Right ventricle myocardium inferior (tissue), 1 donor: ENCODE measurements at regions not wholly inside any gene's neighbourhood (a gene's known extent, or its start where the extent isn't known, plus 50 kb on each side); places are given as distances from the start of the nearest gene placed in this dataset.

ENCODE experiments used
- ATAC-seq: fragments of 200-7000 bp; cut with Tn5 transposase; one replicate; pipeline ENCODE4 v1.9.1; 2020; ENCODE audit warnings: mild to moderate bottlenecking, moderate library complexity
- DNase-seq: peaks from one replicate; pipeline ENCODE4 v3.0.0; 2021; ENCODE audit errors: missing footprints
- intact Hi-C: fragments of 100-400 bp; cut with DNase I; formaldehyde crosslinking; loops from one replicate; pipeline ENCODE4 v1.11.0; 2022
- donor health status: DM: no; HTN: yes; CAD: no; lungs with severe emphysema.

- intact Hi-C loops: no loop called here
- ATAC-seq (no peak), DNase-seq (no peak)
These were observed 468.1 kb upstream of the MARCKS start for GRCh38 chr6:113388996-113389395.

GRCh38 chr6:113392551-113393055, 464.5 kb upstream of the MARCKS start:
- DNase-seq (no peak), ATAC-seq (no peak)
- intact Hi-C loops: no loop called here

GRCh38 chr6:113394216-113394615, 462.9 kb upstream of the MARCKS start:
- intact Hi-C loops: no loop called here
- DNase-seq: no peak
- no peak for ATAC-seq

GRCh38 chr6:113394729-113395128, 462.4 kb upstream of the MARCKS start:
- ATAC-seq: no peak
- intact Hi-C loops: no loop called here
- no peak for DNase-seq

- ATAC-seq: no peak
- intact Hi-C loops: no loop called here
- no peak for DNase-seq
These were observed 460.4 kb upstream of the MARCKS start for GRCh38 chr6:113396730-113397129.

GRCh38 chr6:113397236-113397635, 459.9 kb upstream of the MARCKS start:
- intact Hi-C loops: no loop called here
- ATAC-seq: no peak
- no peak for DNase-seq

GRCh38 chr6:113401231-113401630, 455.9 kb upstream of the MARCKS start:
- DNase-seq (no peak), ATAC-seq (no peak)
- intact Hi-C loops: no loop called here

- ATAC-seq (no peak), DNase-seq (no peak)
- intact Hi-C loops: no loop called here
These were observed 454.6 kb upstream of the MARCKS start for GRCh38 chr6:113402544-113402943.

- DNase-seq (no peak), ATAC-seq (no peak)
- intact Hi-C loops: no loop called here
These were observed 453.1 kb upstream of the MARCKS start for GRCh38 chr6:113403966-113404595.

GRCh38 chr6:113405326-113406047, 451.7 kb upstream of the MARCKS start:
- no peak for DNase-seq
- ATAC-seq: no peak
- intact Hi-C loops: no loop called here

- ATAC-seq (no peak), DNase-seq (no peak)
- intact Hi-C loops: no loop called here
These were observed 451.0 kb upstream of the MARCKS start for GRCh38 chr6:113406048-113406695.

GRCh38 chr6:113411011-113411410, 446.1 kb upstream of the MARCKS start:
- no peak for DNase-seq
- intact Hi-C loops: loop anchor here (5.0 kb wide), 1 partner anchor 446 kb away; the partner anchor contains the start of gene MARCKS
- no peak for ATAC-seq

- intact Hi-C loops: loop anchor here (5.0 kb wide), 1 partner anchor 445 kb away; the partner anchor contains the start of gene MARCKS
- ATAC-seq (no peak), DNase-seq (no peak)
These were observed 444.4 kb upstream of the MARCKS start for GRCh38 chr6:113412589-113413357.

- ATAC-seq (peak; percentile 79), DNase-seq (no peak)
- intact Hi-C loops: loop anchor here (5.0 kb wide), 1 partner anchor 443 kb away; the partner anchor contains the start of gene MARCKS
These were observed 442.6 kb upstream of the MARCKS start for GRCh38 chr6:113414511-113414910.

- intact Hi-C loops: no loop called here
- ATAC-seq: no peak
- DNase-seq: no peak
These were observed 441.0 kb upstream of the MARCKS start for GRCh38 chr6:113416170-113416569.

- DNase-seq (no peak), ATAC-seq (no peak)
- intact Hi-C loops: no loop called here
These were observed 436.9 kb upstream of the MARCKS start for GRCh38 chr6:113420290-113420689.

- intact Hi-C loops: no loop called here
- DNase-seq (no peak), ATAC-seq (no peak)
These were observed 435.1 kb upstream of the MARCKS start for GRCh38 chr6:113421997-113422396.

- ATAC-seq: no peak
These were observed 433.2 kb upstream of the MARCKS start for GRCh38 chr6:113423956-113424355.

More at GRCh38 chr6:113423956-113424355, 433.2 kb upstream of the MARCKS start:
- DNase-seq: no peak
- intact Hi-C loops: no loop called here
